ENCODE measurements at regions not wholly inside any gene's neighbourhood (a gene's known extent, or its start where the extent isn't known, plus 50 kb on each side); places are given as distances from the start of the nearest gene placed in this dataset.

DNA sequence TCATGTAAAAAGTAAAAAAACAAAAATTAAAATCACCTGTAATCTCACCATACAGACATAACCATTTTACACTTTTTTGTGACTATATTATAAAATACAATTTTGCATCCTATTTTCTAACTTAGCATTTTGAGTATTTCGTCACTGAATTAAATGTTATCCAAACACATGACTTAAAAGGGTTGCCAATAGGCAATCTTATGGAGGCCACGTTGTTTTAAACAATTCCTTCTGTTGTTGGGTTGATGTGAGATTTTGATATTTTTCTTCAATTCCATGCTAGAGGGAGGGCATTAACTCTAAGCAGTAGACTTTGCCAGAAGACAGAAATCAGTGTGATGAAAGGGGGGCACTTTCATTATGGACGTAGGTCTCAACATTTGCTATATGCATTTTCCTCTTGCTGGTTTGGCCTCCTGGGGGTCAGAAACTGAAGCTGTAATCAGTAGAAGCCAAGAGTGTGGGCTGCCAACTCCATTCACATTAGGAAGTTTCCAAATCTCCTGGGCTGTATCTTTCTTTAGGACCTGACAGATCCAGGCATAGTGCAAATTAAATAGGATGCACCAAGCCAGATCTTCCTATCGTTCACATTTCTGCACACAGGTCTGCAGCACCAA lies 614.2 kb upstream of the CLINT1 start:
- no peak overlapping the region for H3K27ac ChIP-seq (ENCODE audit: low read length)
- no peaks in the 10 kb centered on the region for H3K36me3 ChIP-seq (ENCODE audit: control insufficient read depth in 1 of 2, insufficient read depth in 2 of 2, low read length in 2 of 2)
- no peaks in the 10 kb centered on the region for H3K9me3 ChIP-seq (ENCODE audit: control insufficient read depth in 1 of 2, low read length in 2 of 2)
- no peaks in the 10 kb centered on the region for H3K27me3 ChIP-seq (ENCODE audit: low read depth, low read length)
- H3K4me1 ChIP-seq (ENCODE audit: control insufficient read depth in 1 of 2, insufficient read depth in 2 of 2, low read length in 2 of 2), result no peaks in the 10 kb centered on the region
- no peak overlapping the region for H3K4me3 ChIP-seq (ENCODE audit: low read depth in 1 of 2, low read length in 2 of 2)

DNA sequence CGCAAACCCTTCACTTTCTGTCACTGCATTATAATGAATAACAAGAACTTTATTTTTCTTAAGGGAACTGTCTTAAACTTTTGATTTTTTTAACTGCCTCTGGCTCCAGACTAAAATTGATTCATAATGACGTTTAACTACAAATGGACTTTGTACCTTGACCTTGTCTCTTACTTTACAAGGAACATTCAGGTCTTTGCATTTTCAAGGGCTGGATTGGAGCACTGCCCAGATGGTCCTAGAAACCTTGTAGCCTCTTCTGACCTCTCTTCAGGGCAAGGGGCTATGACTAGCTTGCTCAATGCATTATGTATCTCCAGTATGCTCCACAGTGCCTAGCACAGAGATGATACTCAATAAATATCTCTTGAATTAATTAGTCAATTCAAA lies 612.6 kb upstream of the CLINT1 start:
- H3K36me3 ChIP-seq (ENCODE audit: control insufficient read depth in 1 of 2, insufficient read depth in 2 of 2, low read length in 2 of 2), result no peaks in the 10 kb centered on the region
- no peaks in the 10 kb centered on the region for H3K4me1 ChIP-seq (ENCODE audit: control insufficient read depth in 1 of 2, insufficient read depth in 2 of 2, low read length in 2 of 2)
- no peak overlapping the region for H3K27ac ChIP-seq (ENCODE audit: low read length)
- H3K27me3 ChIP-seq (ENCODE audit: low read depth, low read length), result no peaks in the 10 kb centered on the region
- no peak overlapping the region for H3K4me3 ChIP-seq (ENCODE audit: low read depth in 1 of 2, low read length in 2 of 2)
- no peaks in the 10 kb centered on the region for H3K9me3 ChIP-seq (ENCODE audit: control insufficient read depth in 1 of 2, low read length in 2 of 2)

DNA sequence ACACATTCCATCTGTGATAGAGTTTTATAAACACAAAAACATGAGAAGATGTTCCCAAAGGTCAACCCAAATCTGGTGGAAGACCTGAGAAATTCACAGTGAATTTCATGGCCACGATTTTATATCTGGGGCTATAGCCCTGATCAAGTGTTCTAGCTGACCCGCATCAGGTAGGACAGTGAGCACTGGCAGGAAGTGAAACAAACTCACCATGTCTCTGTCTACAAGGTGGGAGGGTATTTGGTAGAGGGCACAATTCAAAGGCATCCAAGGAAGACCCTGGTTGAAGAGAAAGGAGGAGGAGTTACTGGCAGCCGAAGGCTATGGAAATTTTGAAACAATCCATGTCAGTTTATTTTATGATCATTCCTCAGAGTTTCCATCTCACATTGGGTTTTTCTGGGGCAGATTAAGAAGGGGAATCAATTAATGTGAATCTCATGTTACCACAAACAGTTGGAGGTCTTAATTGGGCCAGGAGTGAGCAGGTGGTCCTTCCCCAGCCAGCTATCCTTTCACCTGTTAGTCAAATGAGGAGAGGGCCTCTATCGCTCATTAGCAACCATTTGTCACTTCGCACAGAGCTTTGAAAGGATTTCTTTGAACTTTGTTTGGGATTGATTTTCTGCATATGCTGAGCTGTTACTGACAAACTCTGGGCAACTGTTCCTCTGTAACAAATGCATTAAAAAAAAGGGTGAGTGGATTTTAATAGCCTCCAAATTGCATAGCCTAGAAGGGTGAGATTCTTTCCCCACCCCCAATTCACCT lies 612.0 kb upstream of the CLINT1 start:
- Histone ChIP-seq H3K36me3 (ENCODE audit: control insufficient read depth in 1 of 2, insufficient read depth in 2 of 2, low read length in 2 of 2) (no peaks in the 10 kb centered on the region), H3K9me3 (ENCODE audit: control insufficient read depth in 1 of 2, low read length in 2 of 2) (no peaks in the 10 kb centered on the region), H3K27me3 (ENCODE audit: low read depth, low read length) (no peaks in the 10 kb centered on the region), H3K27ac (ENCODE audit: low read length) (no peak overlapping the region), H3K4me3 (ENCODE audit: low read depth in 1 of 2, low read length in 2 of 2) (no peak overlapping the region), H3K4me1 (ENCODE audit: control insufficient read depth in 1 of 2, insufficient read depth in 2 of 2, low read length in 2 of 2) (no peaks in the 10 kb centered on the region)

DNA sequence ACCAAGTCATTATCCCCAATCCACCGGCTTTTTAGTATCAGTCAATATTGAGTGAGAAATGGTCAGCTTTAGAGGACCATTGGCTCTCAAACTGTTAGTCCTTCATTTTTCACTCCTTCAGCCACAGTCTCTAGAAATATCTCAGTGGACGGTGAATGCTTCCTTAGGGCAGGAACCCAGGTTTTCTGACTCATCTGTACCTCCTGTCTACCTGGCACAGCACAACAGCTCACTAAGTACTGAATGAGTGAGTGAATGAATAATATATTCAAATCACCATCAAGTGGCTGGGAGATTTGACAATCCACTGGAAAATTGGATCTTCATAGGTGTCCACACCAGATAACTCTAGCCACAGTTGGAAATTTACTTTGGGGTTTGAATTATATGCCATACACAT lies 609.5 kb upstream of the CLINT1 start:
- H3K36me3 ChIP-seq (ENCODE audit: control insufficient read depth in 1 of 2, insufficient read depth in 2 of 2, low read length in 2 of 2), result no peaks in the 10 kb centered on the region
- H3K4me1 ChIP-seq (ENCODE audit: control insufficient read depth in 1 of 2, insufficient read depth in 2 of 2, low read length in 2 of 2), result peaks cover 0 to 12% of the 10 kb centered on the region in 2 donors
- H3K4me3 ChIP-seq (ENCODE audit: low read depth in 1 of 2, low read length in 2 of 2), result no peak overlapping the region
- no peaks in the 10 kb centered on the region for H3K27me3 ChIP-seq (ENCODE audit: low read depth, low read length)
- no peaks in the 10 kb centered on the region for H3K9me3 ChIP-seq (ENCODE audit: control insufficient read depth in 1 of 2, low read length in 2 of 2)
- H3K27ac ChIP-seq (ENCODE audit: low read length), result no peak overlapping the region

DNA sequence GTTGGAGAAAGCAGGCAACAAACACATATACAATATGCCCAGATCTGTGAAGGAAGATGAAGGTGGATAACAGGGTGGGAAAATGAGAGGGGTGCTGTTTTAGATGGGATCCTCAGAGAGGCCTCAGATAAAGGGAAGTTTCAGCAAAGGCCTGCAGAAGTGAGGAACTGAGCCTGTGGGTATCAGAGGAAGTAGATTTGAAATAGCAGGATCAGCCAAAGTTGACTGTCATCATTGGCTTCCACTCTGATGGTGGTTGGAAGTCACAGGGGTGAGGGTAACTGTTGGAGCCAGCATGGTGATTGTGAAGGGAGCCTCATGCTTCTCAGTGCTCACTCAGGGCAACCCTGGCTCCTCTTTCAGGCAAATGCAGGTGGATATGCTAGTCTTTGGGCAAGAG lies 607.2 kb upstream of the CLINT1 start:
- Histone ChIP-seq H3K36me3 (ENCODE audit: control insufficient read depth in 1 of 2, insufficient read depth in 2 of 2, low read length in 2 of 2) (no peaks in the 10 kb centered on the region), H3K27ac (ENCODE audit: low read length) (no peak overlapping the region), H3K4me3 (ENCODE audit: low read depth in 1 of 2, low read length in 2 of 2) (no peak overlapping the region), H3K27me3 (ENCODE audit: low read depth, low read length) (no peaks in the 10 kb centered on the region), H3K9me3 (ENCODE audit: control insufficient read depth in 1 of 2, low read length in 2 of 2) (no peaks in the 10 kb centered on the region), H3K4me1 (ENCODE audit: control insufficient read depth in 1 of 2, insufficient read depth in 2 of 2, low read length in 2 of 2) (peaks cover 0 to 26% of the 10 kb centered on the region in 2 donors)

DNA sequence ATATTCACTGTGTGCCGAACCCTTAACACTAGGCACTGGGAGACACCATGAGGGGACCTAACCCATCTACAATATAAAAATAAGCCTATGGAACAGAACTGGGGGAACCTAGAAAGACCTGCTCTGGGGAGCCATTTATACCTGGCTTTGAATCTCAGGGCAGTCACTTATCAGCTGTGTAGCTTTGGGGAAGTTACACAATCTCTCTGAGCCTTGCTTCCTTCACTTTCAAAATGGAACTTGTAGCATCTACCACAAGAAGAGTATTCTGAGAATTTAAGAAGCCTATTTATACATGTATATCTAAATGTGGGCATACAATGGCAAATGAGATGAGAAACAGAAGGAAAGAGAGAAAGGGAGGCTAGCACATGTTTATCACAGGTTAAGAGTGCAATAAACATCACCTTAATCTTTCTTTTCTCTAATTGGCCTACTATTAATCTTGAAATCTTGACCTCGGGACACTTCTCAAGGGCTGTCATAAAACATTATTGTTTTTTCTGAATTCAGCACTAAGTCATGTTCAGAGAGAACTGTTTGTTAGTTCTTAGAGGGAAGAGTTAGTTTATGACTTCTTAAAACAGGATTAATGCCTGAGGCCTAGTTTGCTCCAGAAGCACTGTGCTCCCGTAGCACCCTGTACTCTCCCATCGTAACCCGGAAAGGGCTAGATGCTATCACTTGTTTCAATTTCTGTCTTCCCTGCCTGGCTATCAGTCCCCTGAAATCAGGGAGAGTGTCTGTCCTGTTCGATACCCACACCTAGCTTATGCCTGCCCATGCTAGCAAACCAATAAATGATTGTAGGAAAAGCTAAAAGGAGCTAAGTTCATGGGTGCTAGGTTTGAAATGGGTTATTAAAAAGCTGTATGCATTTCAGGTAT lies 606.4 kb upstream of the CLINT1 start:
- no peak overlapping the region for H3K27ac ChIP-seq (ENCODE audit: low read length)
- no peaks in the 10 kb centered on the region for H3K36me3 ChIP-seq (ENCODE audit: control insufficient read depth in 1 of 2, insufficient read depth in 2 of 2, low read length in 2 of 2)
- H3K4me1 ChIP-seq (ENCODE audit: control insufficient read depth in 1 of 2, insufficient read depth in 2 of 2, low read length in 2 of 2), result peaks cover 0 to 26% of the 10 kb centered on the region in 2 donors
- H3K4me3 ChIP-seq (ENCODE audit: low read depth in 1 of 2, low read length in 2 of 2), result no peak overlapping the region
- no peaks in the 10 kb centered on the region for H3K9me3 ChIP-seq (ENCODE audit: control insufficient read depth in 1 of 2, low read length in 2 of 2)
- no peaks in the 10 kb centered on the region for H3K27me3 ChIP-seq (ENCODE audit: low read depth, low read length)

DNA sequence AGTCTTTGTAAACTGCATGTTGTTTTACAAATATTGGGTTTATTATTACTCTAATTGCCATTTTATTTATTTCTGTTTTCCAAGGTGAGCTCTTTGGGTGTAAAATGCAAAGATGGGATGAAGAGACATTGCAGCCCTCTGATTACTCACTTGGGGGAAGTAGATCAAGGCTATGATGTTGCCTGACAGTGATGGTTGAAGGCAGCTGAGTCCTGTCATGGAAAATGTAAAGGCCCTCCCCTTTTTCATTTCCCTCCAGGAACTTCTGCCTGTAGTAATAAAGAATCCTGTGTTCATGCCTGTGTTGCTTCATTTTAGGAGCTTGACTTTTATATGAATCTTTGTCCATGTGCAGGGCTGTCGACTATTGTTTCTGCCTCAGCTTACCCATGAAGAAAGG lies 605.4 kb upstream of the CLINT1 start:
- Histone ChIP-seq H3K27me3 (ENCODE audit: low read depth, low read length) (no peaks in the 10 kb centered on the region), H3K4me3 (ENCODE audit: low read depth in 1 of 2, low read length in 2 of 2) (no peak overlapping the region), H3K9me3 (ENCODE audit: control insufficient read depth in 1 of 2, low read length in 2 of 2) (no peaks in the 10 kb centered on the region), H3K27ac (ENCODE audit: low read length) (peak overlapping the region; percentile 61), H3K4me1 (ENCODE audit: control insufficient read depth in 1 of 2, insufficient read depth in 2 of 2, low read length in 2 of 2) (peaks cover 0 to 26% of the 10 kb centered on the region in 2 donors), H3K36me3 (ENCODE audit: control insufficient read depth in 1 of 2, insufficient read depth in 2 of 2, low read length in 2 of 2) (no peaks in the 10 kb centered on the region)

DNA sequence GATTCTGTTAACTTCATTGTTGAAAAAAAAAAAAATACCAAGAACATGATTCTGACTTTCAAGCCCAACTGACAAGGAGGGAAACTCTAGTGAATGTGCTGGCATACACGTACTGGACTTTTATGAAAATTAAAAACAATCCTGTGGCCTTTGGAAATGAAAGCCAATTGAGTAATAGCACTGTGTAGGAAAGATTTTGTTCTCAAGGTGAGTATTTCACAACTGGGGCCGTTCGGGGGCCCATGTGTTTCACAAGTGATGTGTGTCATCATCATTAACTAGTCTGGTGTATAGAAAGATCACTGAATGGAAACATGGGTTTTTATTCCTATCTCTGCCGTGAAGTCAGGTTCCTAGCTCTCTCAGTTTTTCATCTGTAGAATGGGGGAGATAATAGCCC lies 605.0 kb upstream of the CLINT1 start:
- Histone ChIP-seq H3K9me3 (ENCODE audit: control insufficient read depth in 1 of 2, low read length in 2 of 2) (no peaks in the 10 kb centered on the region), H3K4me1 (ENCODE audit: control insufficient read depth in 1 of 2, insufficient read depth in 2 of 2, low read length in 2 of 2) (peaks cover 0 to 26% of the 10 kb centered on the region in 2 donors), H3K4me3 (ENCODE audit: low read depth in 1 of 2, low read length in 2 of 2) (no peak overlapping the region), H3K27ac (ENCODE audit: low read length) (peak overlapping the region; percentile 61), H3K27me3 (ENCODE audit: low read depth, low read length) (no peaks in the 10 kb centered on the region), H3K36me3 (ENCODE audit: control insufficient read depth in 1 of 2, insufficient read depth in 2 of 2, low read length in 2 of 2) (no peaks in the 10 kb centered on the region)

DNA sequence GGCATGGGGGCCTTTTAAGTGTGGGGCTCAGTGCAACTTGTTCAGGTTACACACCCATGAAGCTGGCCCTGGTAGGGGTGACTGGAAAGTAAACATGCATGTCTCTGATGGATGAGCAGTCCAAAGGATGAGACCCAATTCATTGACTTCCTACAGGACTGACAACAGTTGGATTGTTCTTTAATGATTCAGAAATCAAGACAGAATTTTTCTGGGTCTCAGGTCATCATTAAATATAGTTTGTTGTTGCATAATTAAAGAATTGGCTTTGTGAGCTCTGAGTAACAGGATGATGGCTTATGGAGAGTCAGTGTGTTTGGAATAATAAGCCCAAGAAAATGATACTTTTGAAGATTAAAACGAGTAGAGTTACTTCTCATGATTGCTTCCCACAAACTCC lies 604.2 kb upstream of the CLINT1 start:
- Histone ChIP-seq H3K27ac (ENCODE audit: low read length) (peak overlapping the region; percentile 61), H3K36me3 (ENCODE audit: control insufficient read depth in 1 of 2, insufficient read depth in 2 of 2, low read length in 2 of 2) (no peaks in the 10 kb centered on the region), H3K9me3 (ENCODE audit: control insufficient read depth in 1 of 2, low read length in 2 of 2) (no peaks in the 10 kb centered on the region), H3K27me3 (ENCODE audit: low read depth, low read length) (no peaks in the 10 kb centered on the region), H3K4me3 (ENCODE audit: low read depth in 1 of 2, low read length in 2 of 2) (no peak overlapping the region), H3K4me1 (ENCODE audit: control insufficient read depth in 1 of 2, insufficient read depth in 2 of 2, low read length in 2 of 2) (peaks cover 0 to 26% of the 10 kb centered on the region in 2 donors)

DNA sequence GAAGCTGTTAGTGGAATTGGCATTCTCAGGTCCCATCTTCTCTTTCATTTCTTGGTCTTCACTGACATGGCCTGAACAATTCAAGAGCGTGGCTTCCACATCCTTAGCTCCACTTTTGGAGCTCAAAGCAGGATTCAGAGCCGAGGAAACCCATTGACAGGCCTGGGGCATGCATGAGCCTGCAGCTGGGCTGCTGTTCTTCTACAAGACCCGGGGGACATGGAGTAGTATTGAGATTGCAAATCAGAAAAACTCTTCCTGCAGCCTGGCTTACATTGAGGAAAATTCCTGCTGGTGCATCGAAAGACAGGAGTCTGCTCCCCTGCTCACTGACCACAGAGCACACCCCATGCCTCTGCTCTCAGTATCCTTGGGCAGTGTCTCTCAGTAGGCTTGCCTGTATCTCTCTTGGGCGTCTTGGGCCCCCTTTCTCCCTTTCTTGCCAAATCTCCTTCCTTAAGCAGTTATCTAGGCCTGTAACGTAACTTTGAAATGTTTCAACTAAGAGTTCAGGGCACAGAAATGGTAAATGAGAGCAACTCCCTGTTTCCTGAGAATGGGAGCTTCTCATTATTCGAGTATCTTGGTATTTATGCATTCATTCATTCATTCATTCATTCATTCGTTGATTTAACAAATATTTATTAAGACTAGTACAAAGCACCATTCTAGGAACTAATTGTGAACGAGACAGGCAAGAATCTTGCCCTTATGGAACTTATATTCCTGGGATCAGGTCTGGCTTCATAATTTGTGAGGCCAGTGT lies 603.6 kb upstream of the CLINT1 start:
- H3K9me3 ChIP-seq (ENCODE audit: control insufficient read depth in 1 of 2, low read length in 2 of 2), result no peaks in the 10 kb centered on the region
- peak overlapping the region; percentile 17 for H3K27ac ChIP-seq (ENCODE audit: low read length)
- no peaks in the 10 kb centered on the region for H3K36me3 ChIP-seq (ENCODE audit: control insufficient read depth in 1 of 2, insufficient read depth in 2 of 2, low read length in 2 of 2)
- no peaks in the 10 kb centered on the region for H3K27me3 ChIP-seq (ENCODE audit: low read depth, low read length)
- H3K4me3 ChIP-seq (ENCODE audit: low read depth in 1 of 2, low read length in 2 of 2), result no peak overlapping the region
- peaks cover 0 to 26% of the 10 kb centered on the region in 2 donors for H3K4me1 ChIP-seq (ENCODE audit: control insufficient read depth in 1 of 2, insufficient read depth in 2 of 2, low read length in 2 of 2)
